ENCODE measurements at regions not wholly inside any gene's neighbourhood (a gene's known extent, or its start where the extent isn't known, plus 50 kb on each side); places are given as distances from the start of the nearest gene placed in this dataset.

GRCh38 chr4:19126903-19127302, 1105.3 kb upstream of the LCORL start:
- TF ChIP-seq CTCF (IDR thresholded peaks at IDR 0.05): no peak
- no peak for TF ChIP-seq FOXM1 (IDR thresholded peaks at IDR 0.05; ENCODE audit: low read depth)
- TF ChIP-seq GATA2 (CRISPR knock-in tag; IDR thresholded peaks at IDR 0.05): no peak
- TF ChIP-seq TAF1 (IDR thresholded peaks at IDR 0.05; ENCODE audit: borderline replicate concordance, low read depth, low read length): no peak
- no peak for TF ChIP-seq ELF1 (IDR thresholded peaks at IDR 0.05)
- TF ChIP-seq CHD2 (IDR thresholded peaks at IDR 0.05; ENCODE audit: low read length, partially characterized antibody): no peak

Data from SK-N-SH (cell line).